B cell (primary cell): ENCODE measurements at regions not wholly inside any gene's neighbourhood (a gene's known extent, or its start where the extent isn't known, plus 50 kb on each side); places are given as distances from the start of the nearest gene placed in this dataset.
A peak's percentile ranks its signal among the peaks of the same experiment; 100 is the strongest.

ENCODE experiments used
- ATAC-seq: fragments of 200-7000 bp; cut with Tn5 transposase; one replicate; pipeline ENCODE4 v1.10.0; 2021; ENCODE audit warnings: low read depth, mild to moderate bottlenecking, moderate number of reproducible peaks, moderate library complexity
- CTCF ChIA-PET: fragments of 350-600 bp; sonication (Branson Sonifier 250); formaldehyde crosslinking; loops from one replicate; lab custom pipeline; 2021; ENCODE audit warnings: antibody characterized with exemption, inconsistent platforms; lab: Charles Lee
- POLR2A ChIA-PET: fragments of 350-600 bp; sonication (Branson Sonifier 250); formaldehyde crosslinking; loops from one replicate; lab custom pipeline; 2021; ENCODE audit warnings: antibody characterized with exemption; lab: Charles Lee
- DNase-seq: peaks from one replicate; pipeline ENCODE4 v3.0.0; 2013
- H2AFZ ChIP-seq: 2 replicates; pipeline ENCODE4 v1.6.1; 2012; ENCODE audit warnings: mild to moderate bottlenecking, low read depth, low read length; ENCODE audit not compliant: insufficient read depth, poor library complexity, severe bottlenecking
- H3K27ac ChIP-seq, 2 donors: 1 replicate in 1 of 2; 2 replicates in 1 of 2; pipeline ENCODE4 v1.5.1; 2012 to 2013; ENCODE audit warnings: low read length in 2 of 2, mild to moderate bottlenecking in 2 of 2, moderate library complexity in 1 of 2
- H3K27me3 ChIP-seq, 4 experiments: fragments of 200-600 bp in 1 of 4; sonication (generic) in 1 of 4; replicated peaks in 1 of 4; 1 replicate in 2 of 4; 2 replicates in 2 of 4; pipeline versions ENCODE4 v1.6.1 to v1.7.0; 2013 to 2016; ENCODE audit warnings: low read length in 3 of 4, mild to moderate bottlenecking in 2 of 4, mixed read lengths in 1 of 4, moderate library complexity in 1 of 4; ENCODE audit not compliant: insufficient read depth in 4 of 4, control insufficient read depth in 3 of 4; ENCODE audit errors: control extremely low read depth in 1 of 4
- H3K36me3 ChIP-seq, 2 experiments: replicated peaks in 1 of 2; 1 replicate in 1 of 2; 2 replicates in 1 of 2; pipeline versions ENCODE4 v1.6.1 to v1.7.1; 2013; ENCODE audit warnings: low read length in 1 of 2; ENCODE audit not compliant: insufficient read depth in 2 of 2, control insufficient read depth in 1 of 2; ENCODE audit errors: control extremely low read depth in 1 of 2, extremely low read depth in 1 of 2
- H3K4me1 ChIP-seq, 2 donors: fragments of 200-600 bp in 1 of 2; sonication (generic) in 1 of 2; 1 replicate in 1 of 2; 2 replicates in 1 of 2; pipeline versions ENCODE4 v1.5.1 to v1.6.1; 2013 to 2017; ENCODE audit warnings: low read length in 2 of 2; ENCODE audit not compliant: control insufficient read depth in 2 of 2, insufficient read depth in 2 of 2
- H3K4me2 ChIP-seq: replicated peaks from 2 replicates; pipeline ENCODE3; 2012; ENCODE audit warnings: mild to moderate bottlenecking, low read depth, low read length; ENCODE audit not compliant: poor library complexity, severe bottlenecking
- H3K4me3 ChIP-seq, 5 experiments: fragments of 200-600 bp in 1 of 5; sonication (generic) in 1 of 5; 1 replicate in 3 of 5; 2 replicates in 2 of 5; pipeline versions ENCODE4 v1.5.1 to v1.7.0; 2011 to 2016; ENCODE audit warnings: low read length in 4 of 5, mild to moderate bottlenecking in 4 of 5, low read depth in 2 of 5, control low read depth in 1 of 5, moderate library complexity in 1 of 5; ENCODE audit not compliant: insufficient read depth in 1 of 5; ENCODE audit errors: control extremely low read depth in 1 of 5, extremely low read depth in 1 of 5
- H3K79me2 ChIP-seq: fragments of 200-600 bp; sonication (generic); one replicate; pipeline ENCODE4 v1.6.0; 2016; ENCODE audit warnings: low read length; ENCODE audit not compliant: control insufficient read depth, insufficient read depth
- H3K9ac ChIP-seq: fragments of 200-600 bp; sonication (generic); 2 replicates; pipeline ENCODE4 v1.6.1; 2017; ENCODE audit warnings: mild to moderate bottlenecking, low read length, moderate library complexity
- H3K9me3 ChIP-seq, 3 donors: one replicate each; pipeline versions ENCODE4 v1.6.1 to v1.7.1; 2013; ENCODE audit warnings: low read length in 2 of 3; ENCODE audit not compliant: control insufficient read depth in 2 of 3, insufficient read depth in 1 of 3; ENCODE audit errors: control extremely low read depth in 1 of 3
- H4K20me1 ChIP-seq: 2 replicates; pipeline ENCODE4 v1.6.0; 2012; ENCODE audit warnings: mild to moderate bottlenecking, low read length; ENCODE audit not compliant: insufficient read depth, control insufficient read depth, poor library complexity, severe bottlenecking
- H3K27ac Mint-ChIP-seq: one replicate; pipeline ENCODE4 v1.8.0; 2021; ENCODE audit warnings: mixed read lengths
- H3K27me3 Mint-ChIP-seq: one replicate; pipeline ENCODE4 v1.8.0; 2021; ENCODE audit warnings: mixed read lengths
- H3K4me1 Mint-ChIP-seq: one replicate; pipeline ENCODE4 v1.8.0; 2021; ENCODE audit warnings: mixed read lengths
- H3K4me3 Mint-ChIP-seq: one replicate; pipeline ENCODE4 v1.8.0; 2021; ENCODE audit warnings: mixed read lengths
- H3K9me3 Mint-ChIP-seq: one replicate; pipeline ENCODE4 v1.8.0; 2022; ENCODE audit warnings: mixed read lengths; ENCODE audit not compliant: insufficient read depth
- EZH2 ChIP-seq: IDR thresholded peaks from 2 replicates; pipeline ENCODE4 v1.6.1; 2012; ENCODE audit warnings: borderline replicate concordance, low read depth, mild to moderate bottlenecking, moderate library complexity, low read length; ENCODE audit not compliant: insufficient read depth, poor library complexity, severe bottlenecking
- WGBS: methylation state at CpG from one replicate; pipeline ENCODE4 v1.1.5; 2013; ENCODE audit warnings: missing lambda C conversion rate; ENCODE audit not compliant: insufficient coverage; 5-methylcytosine and 5-hydroxymethylcytosine counted together
- intact Hi-C: fragments of 100-400 bp; cut with micrococcal nuclease; formaldehyde crosslinking; loops from one replicate; pipeline ENCODE4 v1.10.0; 2022
- TF ChIP-seq, protein P1 (sequence below): fragments of 200-600 bp; IDR thresholded peaks from one replicate; pipeline ENCODE4 v1.8.0; 2022; ENCODE audit warnings: antibody characterized with exemption, mild to moderate bottlenecking

DNA sequence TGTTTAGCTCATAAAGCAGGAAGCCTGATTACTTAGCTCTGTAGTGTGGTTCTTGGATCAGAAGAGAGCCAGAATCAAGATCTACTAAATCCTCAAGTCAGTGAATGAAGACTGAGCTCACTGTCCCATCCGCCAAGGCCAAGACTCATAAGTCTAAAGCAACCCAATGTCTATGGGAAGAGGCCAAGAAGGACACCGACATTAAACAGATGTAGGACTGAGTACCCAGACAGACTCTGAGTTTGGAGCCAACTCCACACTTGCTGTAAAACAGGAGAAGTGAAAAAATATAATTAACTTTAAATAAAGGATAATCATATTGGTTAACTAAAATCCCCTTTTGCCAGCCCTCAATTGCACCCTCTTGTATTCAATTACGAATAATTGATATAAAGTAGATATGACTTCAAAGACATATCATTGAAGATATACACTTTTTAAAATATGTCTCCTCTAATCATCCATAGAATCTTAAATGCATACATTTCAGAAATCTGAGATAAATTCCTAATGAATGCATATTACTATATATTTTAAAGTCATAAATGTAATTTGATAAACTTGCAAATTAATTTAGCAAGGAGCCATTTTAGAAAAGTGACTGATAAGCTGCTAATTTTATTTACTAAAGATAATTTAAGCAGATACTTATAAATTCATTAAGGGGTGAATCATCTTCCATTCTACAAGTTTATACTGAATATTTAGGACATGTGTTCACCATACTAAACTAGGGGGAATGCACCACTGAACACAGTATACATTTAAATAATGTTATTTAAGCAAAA is 617.0 kb upstream of the ARID1B start:
- no peak for ATAC-seq
- H4K20me1 ChIP-seq, result no peaks in the 10 kb centered on the region
- intact Hi-C loops, result no loop called here
- peaks cover 26% of the 10 kb centered on the region for H3K4me1 Mint-ChIP-seq
- no peak for DNase-seq
- no peaks in the 10 kb centered on the region for H3K9me3 Mint-ChIP-seq
- no peak overlapping the region for H3K27ac ChIP-seq
- no peak overlapping the region for H3K4me3 Mint-ChIP-seq
- H3K79me2 ChIP-seq, result no peaks in the 10 kb centered on the region
- no peaks in the 10 kb centered on the region for H3K27me3 ChIP-seq
- peak overlapping the region; percentile 11 for H3K4me2 ChIP-seq
- H3K27ac Mint-ChIP-seq, result no peak overlapping the region
- ChIA-PET CTCF (interaction anchor here (0.9 kb wide), 1 partner anchor 25 kb away, joined by 4 read pairs; no protein-coding TSS in a partner anchor), POLR2A (no interaction called here)
- TF ChIP-seq, protein P1, sequence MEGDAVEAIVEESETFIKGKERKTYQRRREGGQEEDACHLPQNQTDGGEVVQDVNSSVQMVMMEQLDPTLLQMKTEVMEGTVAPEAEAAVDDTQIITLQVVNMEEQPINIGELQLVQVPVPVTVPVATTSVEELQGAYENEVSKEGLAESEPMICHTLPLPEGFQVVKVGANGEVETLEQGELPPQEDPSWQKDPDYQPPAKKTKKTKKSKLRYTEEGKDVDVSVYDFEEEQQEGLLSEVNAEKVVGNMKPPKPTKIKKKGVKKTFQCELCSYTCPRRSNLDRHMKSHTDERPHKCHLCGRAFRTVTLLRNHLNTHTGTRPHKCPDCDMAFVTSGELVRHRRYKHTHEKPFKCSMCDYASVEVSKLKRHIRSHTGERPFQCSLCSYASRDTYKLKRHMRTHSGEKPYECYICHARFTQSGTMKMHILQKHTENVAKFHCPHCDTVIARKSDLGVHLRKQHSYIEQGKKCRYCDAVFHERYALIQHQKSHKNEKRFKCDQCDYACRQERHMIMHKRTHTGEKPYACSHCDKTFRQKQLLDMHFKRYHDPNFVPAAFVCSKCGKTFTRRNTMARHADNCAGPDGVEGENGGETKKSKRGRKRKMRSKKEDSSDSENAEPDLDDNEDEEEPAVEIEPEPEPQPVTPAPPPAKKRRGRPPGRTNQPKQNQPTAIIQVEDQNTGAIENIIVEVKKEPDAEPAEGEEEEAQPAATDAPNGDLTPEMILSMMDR, result no peak
- TF ChIP-seq EZH2, result no peak
- H3K36me3 ChIP-seq, result no peaks in the 10 kb centered on the region
- no peaks in the 10 kb centered on the region for H3K9me3 ChIP-seq
- H3K27me3 Mint-ChIP-seq, result no peaks in the 10 kb centered on the region
- WGBS, result 100% methylated on average over 1 of the region's 3 CpGs
- H3K9ac ChIP-seq, result no peak overlapping the region
- H3K4me1 ChIP-seq, result peaks cover 21% of the 10 kb centered on the region in 2 donors
- H3K4me3 ChIP-seq, result no peak overlapping the region
- no peak overlapping the region for H2AFZ ChIP-seq

DNA sequence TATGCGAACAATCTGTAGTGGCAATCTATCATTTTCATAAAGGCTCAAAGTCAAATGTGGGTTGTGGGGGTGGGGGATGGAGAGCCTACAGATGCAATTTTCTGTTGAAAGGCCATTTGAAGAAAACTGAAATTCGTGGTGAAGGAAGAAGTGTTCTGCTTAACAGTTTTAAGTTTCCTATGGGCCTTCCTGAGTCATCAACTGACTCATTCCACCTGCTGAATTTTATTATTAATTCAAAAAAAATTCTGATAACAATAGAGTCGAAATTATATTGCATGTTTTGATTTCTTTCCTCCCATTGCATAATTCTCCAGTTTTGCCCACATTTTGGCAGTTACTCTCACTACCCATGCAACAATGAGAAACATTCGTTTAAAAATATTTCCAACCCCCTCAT is 622.3 kb upstream of the ARID1B start:
- WGBS, result no CpG with 5 or more reads among the region's 4 CpGs
- Histone ChIP-seq H3K4me1 (peaks cover 0 to 8% of the 10 kb centered on the region in 2 donors), H2AFZ (peak overlapping the region; percentile 38), H3K4me2 (no peak overlapping the region), H3K79me2 (no peaks in the 10 kb centered on the region), H3K36me3 (no peaks in the 10 kb centered on the region), H3K9ac (no peak overlapping the region), H3K4me3 (no peak overlapping the region), H3K27ac (no peak overlapping the region), H3K27me3 (no peaks in the 10 kb centered on the region), H4K20me1 (no peaks in the 10 kb centered on the region), H3K9me3 (no peaks in the 10 kb centered on the region)
- ATAC-seq (no peak), DNase-seq (no peak)
- ChIA-PET CTCF (interaction anchor here (0.7 kb wide), 1 partner anchor 29 kb away, joined by 4 read pairs; no protein-coding TSS in a partner anchor), POLR2A (interaction anchor here (0.7 kb wide), 1 partner anchor 253 kb away, joined by 3 read pairs; no protein-coding TSS in a partner anchor)
- Mint-ChIP-seq H3K4me1 (peaks cover 18% of the 10 kb centered on the region), H3K9me3 (no peaks in the 10 kb centered on the region), H3K27me3 (no peaks in the 10 kb centered on the region), H3K27ac (no peak overlapping the region), H3K4me3 (no peak overlapping the region)
- intact Hi-C loops, result no loop called here
- TF ChIP-seq, protein P1, result no peak
- no peak for TF ChIP-seq EZH2
